PC-9 (cell line): ENCODE measurements at regions not wholly inside any gene's neighbourhood (a gene's known extent, or its start where the extent isn't known, plus 50 kb on each side); places are given as distances from the start of the nearest gene placed in this dataset.

Experiments used
- CTCF ChIP-seq: fragments of 200-600 bp; sonication (generic); conservative IDR thresholded peaks from 2 replicates; pipeline ENCODE4 v1.6.1; 2017; ENCODE audit warnings: mixed run types, antibody characterized with exemption, mild to moderate bottlenecking, moderate library complexity
- EZH2 ChIP-seq: fragments of 200-600 bp; sonication (generic); IDR thresholded peaks from 2 replicates; pipeline ENCODE4 v1.8.0; 2017; ENCODE audit warnings: antibody characterized with exemption, low read depth

- no peak for TF ChIP-seq CTCF
- TF ChIP-seq EZH2: no peak
Observed at GRCh38 chr14:37932008-37932407, 275.7 kb upstream of the SSTR1 start.
